Ascending aorta (tissue), 2 donors: ENCODE measurements at regions not wholly inside any gene's neighbourhood (a gene's known extent, or its start where the extent isn't known, plus 50 kb on each side); places are given as distances from the start of the nearest gene placed in this dataset.

Experiments used
- DNase-seq, 2 donors: peaks; one replicate each; pipeline ENCODE4 v3.0.0-alpha.2; 2019; ENCODE audit warnings: low spot score in 2 of 2
- H3K27ac ChIP-seq, 2 donors: fragments of 200-600 bp; sonication (generic); one replicate each; pipeline ENCODE4 v1.5.1; 2016 to 2017; ENCODE audit warnings: mild to moderate bottlenecking in 1 of 2
- H3K27me3 ChIP-seq: fragments of 200-600 bp; sonication (generic); one replicate; pipeline ENCODE4 v1.5.1; 2017
- H3K36me3 ChIP-seq, 2 donors: fragments of 200-600 bp; sonication (generic); one replicate each; pipeline ENCODE4 v1.5.1; 2016
- H3K4me1 ChIP-seq, 2 donors: fragments of 200-600 bp; sonication (generic); one replicate each; pipeline ENCODE4 v1.5.1; 2016 to 2017; ENCODE audit warnings: mild to moderate bottlenecking in 1 of 2
- H3K4me3 ChIP-seq, 2 donors: fragments of 200-600 bp; sonication (generic); one replicate each; pipeline ENCODE4 v1.5.1; 2016 to 2017; ENCODE audit warnings: mild to moderate bottlenecking in 1 of 2
- H3K9me3 ChIP-seq, 2 donors: fragments of 200-600 bp; sonication (generic); one replicate each; pipeline ENCODE4 v1.5.1; 2016
- intact Hi-C: fragments of 100-400 bp; cut with DNase I; formaldehyde crosslinking; loops from one replicate; pipeline ENCODE4 v1.15.1; 2023
- TF ChIP-seq, protein P1 (sequence below), 3 experiments: fragments of 200-600 bp in 2 of 3; fragments of 450-650 bp in 1 of 3; sonication (generic) in 2 of 3; IDR thresholded peaks; one replicate each; pipeline ENCODE4 v1.5.1; 2016 to 2019; ENCODE audit warnings: antibody characterized with exemption in 3 of 3, mild to moderate bottlenecking in 1 of 3, moderate library complexity in 1 of 3

DNA sequence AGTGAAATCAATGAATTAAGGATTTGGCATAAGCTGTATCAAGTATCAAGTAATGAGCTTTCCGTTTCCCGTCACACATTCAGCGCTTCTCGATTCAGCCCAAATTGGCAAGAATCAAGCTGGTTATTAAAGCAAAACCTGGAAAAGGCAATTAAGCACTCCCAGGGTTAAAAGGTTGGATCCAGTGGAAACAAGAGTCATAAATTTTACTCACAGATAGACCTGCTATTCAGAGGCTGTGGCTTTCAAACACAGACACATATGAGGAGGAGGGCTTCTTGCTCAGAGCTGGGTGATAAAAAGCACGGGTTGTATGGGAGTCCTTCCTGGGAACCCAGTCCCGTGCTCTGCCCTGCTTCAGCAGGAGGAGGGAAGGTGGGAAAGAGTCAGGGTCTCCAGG is 112.3 kb upstream of the CXCL14 start:
- Histone ChIP-seq H3K27me3 (no peaks in the 10 kb centered on the region), H3K4me1 (no peaks in the 10 kb centered on the region), H3K4me3 (no peak overlapping the region), H3K9me3 (no peaks in the 10 kb centered on the region), H3K27ac (no peak overlapping the region), H3K36me3 (no peaks in the 10 kb centered on the region)
- TF ChIP-seq, protein P1, sequence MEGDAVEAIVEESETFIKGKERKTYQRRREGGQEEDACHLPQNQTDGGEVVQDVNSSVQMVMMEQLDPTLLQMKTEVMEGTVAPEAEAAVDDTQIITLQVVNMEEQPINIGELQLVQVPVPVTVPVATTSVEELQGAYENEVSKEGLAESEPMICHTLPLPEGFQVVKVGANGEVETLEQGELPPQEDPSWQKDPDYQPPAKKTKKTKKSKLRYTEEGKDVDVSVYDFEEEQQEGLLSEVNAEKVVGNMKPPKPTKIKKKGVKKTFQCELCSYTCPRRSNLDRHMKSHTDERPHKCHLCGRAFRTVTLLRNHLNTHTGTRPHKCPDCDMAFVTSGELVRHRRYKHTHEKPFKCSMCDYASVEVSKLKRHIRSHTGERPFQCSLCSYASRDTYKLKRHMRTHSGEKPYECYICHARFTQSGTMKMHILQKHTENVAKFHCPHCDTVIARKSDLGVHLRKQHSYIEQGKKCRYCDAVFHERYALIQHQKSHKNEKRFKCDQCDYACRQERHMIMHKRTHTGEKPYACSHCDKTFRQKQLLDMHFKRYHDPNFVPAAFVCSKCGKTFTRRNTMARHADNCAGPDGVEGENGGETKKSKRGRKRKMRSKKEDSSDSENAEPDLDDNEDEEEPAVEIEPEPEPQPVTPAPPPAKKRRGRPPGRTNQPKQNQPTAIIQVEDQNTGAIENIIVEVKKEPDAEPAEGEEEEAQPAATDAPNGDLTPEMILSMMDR (IDR thresholded peaks at IDR 0.05), result no peak
- DNase-seq, result no peak
- intact Hi-C loops, result no loop called here

DNA sequence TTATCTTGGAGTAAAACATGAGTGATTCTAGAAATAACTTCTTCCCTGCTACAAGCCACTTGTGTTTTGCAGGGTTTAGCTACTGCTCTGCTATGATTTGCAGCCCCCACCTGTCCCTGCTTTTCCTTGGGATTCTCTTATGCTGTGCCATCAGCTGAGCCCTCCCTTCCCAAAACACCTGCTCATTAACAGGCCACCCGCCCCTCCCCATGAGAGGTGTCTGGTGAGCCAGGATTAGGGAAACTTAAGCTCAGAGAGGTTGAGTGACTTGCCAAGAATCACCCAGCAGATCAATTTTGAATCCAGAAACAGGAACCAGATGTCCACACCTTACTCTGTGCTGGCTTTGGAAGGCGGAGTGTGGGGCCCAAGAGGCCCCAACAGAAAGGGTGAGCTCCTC is 111.7 kb upstream of the CXCL14 start:
- no peak overlapping the region for H3K4me3 ChIP-seq
- H3K36me3 ChIP-seq, result no peaks in the 10 kb centered on the region
- no peaks in the 10 kb centered on the region for H3K27me3 ChIP-seq
- no peaks in the 10 kb centered on the region for H3K4me1 ChIP-seq
- no peaks in the 10 kb centered on the region for H3K9me3 ChIP-seq
- DNase-seq, result no peak
- H3K27ac ChIP-seq, result no peak overlapping the region
- intact Hi-C loops, result no loop called here
- TF ChIP-seq, protein P1 (IDR thresholded peaks at IDR 0.05), result no peak

DNA sequence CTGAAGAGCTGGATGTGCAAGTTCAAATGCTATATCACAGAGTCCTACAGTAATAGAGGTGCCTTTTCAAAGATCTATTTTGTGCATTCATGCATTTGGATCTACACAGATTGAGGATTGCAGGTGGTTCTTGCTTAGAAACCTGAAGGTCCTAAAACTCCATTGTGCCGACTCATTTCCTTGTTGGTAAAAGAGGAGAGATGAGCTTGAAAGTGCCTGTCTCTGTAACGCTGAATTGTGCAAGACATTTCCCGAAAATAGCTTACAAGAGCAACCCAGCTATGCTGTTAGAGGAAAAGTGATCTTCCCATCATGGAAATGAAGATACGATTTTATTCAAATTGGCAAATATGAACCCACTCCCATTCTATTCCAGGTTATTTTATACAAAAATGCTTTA is 110.7 kb upstream of the CXCL14 start:
- intact Hi-C loops, result no loop called here
- TF ChIP-seq, protein P1 (IDR thresholded peaks at IDR 0.05), result no peak
- no peaks in the 10 kb centered on the region for H3K9me3 ChIP-seq
- no peak for DNase-seq
- no peak overlapping the region for H3K4me3 ChIP-seq
- H3K36me3 ChIP-seq, result no peaks in the 10 kb centered on the region
- H3K27ac ChIP-seq, result no peak overlapping the region
- no peaks in the 10 kb centered on the region for H3K4me1 ChIP-seq
- no peaks in the 10 kb centered on the region for H3K27me3 ChIP-seq

DNA sequence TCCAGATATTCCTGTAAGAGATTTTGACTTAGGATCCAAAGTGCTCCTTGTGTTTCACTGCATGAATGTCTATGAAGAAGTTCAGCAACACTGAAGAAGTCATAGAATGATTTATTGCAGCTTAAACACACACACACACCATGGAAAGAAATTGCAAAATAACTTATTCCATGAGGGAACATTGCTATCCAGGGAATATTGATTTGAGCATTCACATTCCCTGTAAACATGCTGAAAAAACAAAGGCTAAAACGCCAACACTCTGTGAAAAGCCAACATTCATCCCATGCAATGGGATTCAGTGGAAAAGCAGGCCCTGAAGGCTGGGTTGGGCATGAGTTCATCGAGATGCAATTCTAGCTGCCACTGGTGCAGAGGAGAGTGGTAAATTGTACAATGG is 109.6 kb upstream of the CXCL14 start:
- intact Hi-C loops, result no loop called here
- DNase-seq, result no peak

DNA sequence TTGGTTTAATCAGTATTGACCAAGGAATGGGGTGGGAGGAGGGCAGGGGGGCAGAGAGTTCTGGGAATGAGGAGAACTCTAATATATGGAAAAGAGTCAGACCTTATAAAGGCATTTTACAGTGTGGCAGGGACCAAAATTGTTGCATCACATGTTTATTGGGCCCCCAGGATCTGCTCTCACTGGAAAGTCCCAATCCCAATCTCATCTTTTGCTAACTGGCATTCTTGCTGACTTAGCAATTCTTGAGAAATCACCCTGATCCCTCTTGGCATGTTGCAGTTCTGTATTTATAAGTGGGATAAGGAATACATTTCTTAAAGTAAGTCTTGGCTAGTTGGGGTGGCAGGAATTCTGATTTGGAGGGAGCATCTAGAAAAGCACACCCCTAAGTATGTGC is 104.4 kb upstream of the CXCL14 start:
- H3K27me3 ChIP-seq, result no peaks in the 10 kb centered on the region
- no peak overlapping the region for H3K27ac ChIP-seq
- TF ChIP-seq, protein P1 (IDR thresholded peaks at IDR 0.05), result no peak
- no peak for DNase-seq
- intact Hi-C loops, result no loop called here
- no peaks in the 10 kb centered on the region for H3K36me3 ChIP-seq
- no peaks in the 10 kb centered on the region for H3K4me1 ChIP-seq
- peaks cover 0 to 9% of the 10 kb centered on the region in 2 donors for H3K9me3 ChIP-seq
- no peak overlapping the region for H3K4me3 ChIP-seq

More for the DNA sequence above, 109.6 kb upstream of the CXCL14 start:
- no peak overlapping the region for H3K4me3 ChIP-seq
- H3K27ac ChIP-seq, result no peak overlapping the region
- H3K27me3 ChIP-seq, result no peaks in the 10 kb centered on the region
- TF ChIP-seq, protein P1 (IDR thresholded peaks at IDR 0.05), result no peak
- H3K4me1 ChIP-seq, result no peaks in the 10 kb centered on the region
- H3K9me3 ChIP-seq, result no peaks in the 10 kb centered on the region
- no peaks in the 10 kb centered on the region for H3K36me3 ChIP-seq

DNA sequence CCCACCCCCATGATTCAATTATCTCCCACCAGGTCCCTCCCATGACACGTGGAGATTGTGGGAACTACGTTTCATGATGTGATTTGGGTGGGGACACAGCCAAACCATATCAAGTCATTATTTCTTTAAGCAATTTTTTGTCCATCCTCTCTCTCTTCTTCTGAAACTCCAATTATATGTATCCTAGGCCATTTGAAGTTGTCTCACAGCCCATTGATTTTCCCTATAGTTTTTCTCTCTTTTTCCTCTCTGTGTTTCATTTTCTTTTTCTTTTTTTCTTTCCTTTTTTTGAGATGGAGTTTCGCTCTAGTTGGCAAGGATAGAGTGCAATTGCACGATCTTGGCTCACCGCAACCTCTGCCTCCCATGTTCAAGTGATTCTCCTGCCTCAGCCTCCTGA is 101.9 kb upstream of the CXCL14 start:
- no peaks in the 10 kb centered on the region for H3K36me3 ChIP-seq
- H3K4me1 ChIP-seq, result no peaks in the 10 kb centered on the region
- TF ChIP-seq, protein P1 (IDR thresholded peaks at IDR 0.05), result no peak
- H3K27ac ChIP-seq, result no peak overlapping the region
- intact Hi-C loops, result no loop called here
- H3K27me3 ChIP-seq, result no peaks in the 10 kb centered on the region
- DNase-seq, result no peak
- H3K9me3 ChIP-seq, result peaks cover 7 to 13% of the 10 kb centered on the region in 2 donors
- H3K4me3 ChIP-seq, result no peak overlapping the region
